DMS79 (cell line): ENCODE measurements at regions not wholly inside any gene's neighbourhood (a gene's known extent, or its start where the extent isn't known, plus 50 kb on each side); places are given as distances from the start of the nearest gene placed in this dataset.

Experiments
- DNase-seq: peaks from one replicate; lab custom pipeline; 2025; lab: John Stamatoyannopoulos, UW

DNA sequence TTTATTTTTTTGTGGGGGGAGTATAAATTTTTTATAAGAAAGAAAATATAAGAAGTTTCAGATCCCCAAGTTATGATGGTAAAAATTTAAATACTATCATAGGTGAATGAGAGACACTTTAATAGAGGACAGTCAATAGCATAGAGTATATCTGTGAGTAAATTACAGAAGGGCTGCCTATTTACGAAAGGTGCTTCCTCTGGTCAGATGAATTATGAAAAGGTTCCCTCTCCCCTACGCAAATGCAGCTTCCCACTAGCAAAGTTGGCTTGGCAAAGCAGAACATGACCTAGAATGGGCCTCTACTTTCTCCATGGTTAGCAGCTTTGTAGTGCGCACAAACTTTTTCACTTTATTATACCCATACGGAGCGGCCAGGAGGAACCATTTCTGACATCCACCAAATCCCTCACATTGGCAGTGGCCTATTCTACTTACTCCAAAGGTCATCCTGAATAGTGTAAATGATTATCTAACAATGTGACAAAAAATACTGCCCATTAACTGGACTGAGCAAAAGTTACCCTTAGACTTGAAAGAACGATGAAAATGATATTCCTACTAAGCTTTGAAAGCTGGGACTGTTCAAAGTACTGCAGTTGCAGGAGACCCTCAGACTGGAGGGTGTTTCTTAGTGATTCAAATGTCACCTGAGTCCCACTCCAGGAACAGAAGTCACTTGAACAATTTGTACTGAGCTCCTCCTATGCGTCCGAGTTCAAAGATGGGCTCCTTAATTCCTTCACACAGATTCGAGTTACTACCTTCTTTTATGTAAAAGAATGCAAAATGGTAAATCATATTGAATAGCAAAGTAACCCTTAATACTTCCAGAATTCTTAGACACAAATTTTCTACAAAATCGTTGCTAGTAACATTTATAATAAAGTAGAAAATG, 148.5 kb downstream of the NOL4 start:
- no peak for DNase-seq

DNA sequence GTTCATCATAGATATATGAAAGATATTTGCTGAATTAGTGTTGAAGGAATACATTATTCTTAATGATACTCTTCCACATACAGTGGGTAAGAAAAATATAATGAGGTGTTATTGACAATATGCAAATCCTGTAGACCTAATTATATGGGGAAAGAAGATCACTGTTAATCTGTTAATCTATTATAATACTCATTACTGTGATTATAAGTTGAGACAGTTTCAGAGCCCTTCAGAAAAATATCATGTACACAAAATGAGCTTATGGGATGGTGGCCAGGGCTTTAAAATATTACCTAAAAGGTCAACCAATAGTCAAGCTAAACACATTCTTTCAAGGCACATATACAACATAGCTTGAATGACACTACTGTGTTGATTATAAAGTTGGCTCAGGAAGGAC, 163.5 kb downstream of the NOL4 start:
- DNase-seq = no peak

DNA sequence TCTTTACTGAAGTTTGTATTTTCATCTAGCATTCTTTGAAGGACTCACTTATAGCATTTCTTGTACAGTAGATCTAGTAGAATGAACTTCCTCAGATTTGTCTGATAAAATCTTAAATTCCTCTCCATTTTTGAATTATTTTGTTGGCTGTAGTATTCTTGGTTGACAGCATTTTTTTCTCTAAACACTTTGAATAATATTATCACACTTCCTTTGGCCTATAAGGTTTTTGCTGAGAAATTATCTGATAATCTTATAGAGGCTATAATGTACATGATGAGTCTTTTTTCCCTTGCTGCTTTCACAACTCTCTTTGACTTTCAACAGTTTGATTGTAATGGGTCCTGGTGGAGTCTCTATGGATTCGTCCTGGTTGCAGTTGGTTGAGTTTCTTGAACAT, 169.5 kb downstream of the NOL4 start:
- DNase-seq = no peak

DNA sequence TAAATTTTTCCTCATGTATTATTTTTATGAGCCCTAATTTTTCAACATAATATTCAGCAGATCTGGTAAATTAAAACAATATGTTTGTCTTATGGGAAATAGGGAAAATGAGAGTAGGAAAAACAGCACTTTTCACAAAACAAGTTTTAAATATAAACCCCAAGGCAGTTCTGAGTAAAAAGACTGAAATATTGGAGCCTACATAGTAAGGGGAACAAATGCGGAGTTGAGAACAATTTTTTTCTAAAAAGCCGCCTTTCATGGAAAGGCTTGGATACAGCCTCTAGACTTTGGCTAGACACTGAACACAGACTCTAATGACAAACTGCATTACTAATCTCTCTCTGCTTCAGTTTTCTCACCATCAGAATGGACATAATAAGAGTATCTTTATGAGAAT, 174.1 kb downstream of the NOL4 start:
- no peak for DNase-seq

DNA sequence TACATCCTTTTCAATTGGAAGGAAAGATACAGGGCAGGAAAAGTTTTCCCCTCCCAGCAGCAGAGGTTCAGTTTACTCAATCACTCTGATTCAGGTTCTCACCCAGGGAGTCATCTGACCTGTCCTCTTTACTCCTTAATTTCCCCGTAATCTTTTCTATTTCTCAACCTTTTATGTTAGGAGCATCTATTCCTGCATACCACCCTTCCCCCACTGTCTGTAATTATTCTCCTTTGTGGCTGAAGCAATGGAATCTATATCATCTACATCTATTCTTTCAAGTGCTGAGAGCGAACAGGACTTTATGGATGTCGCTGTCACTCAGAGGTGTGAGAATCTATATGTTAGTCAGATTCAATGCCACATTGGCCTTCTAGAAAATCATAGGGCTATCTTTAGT, 175.2 kb downstream of the NOL4 start:
- DNase-seq = no peak

DNA sequence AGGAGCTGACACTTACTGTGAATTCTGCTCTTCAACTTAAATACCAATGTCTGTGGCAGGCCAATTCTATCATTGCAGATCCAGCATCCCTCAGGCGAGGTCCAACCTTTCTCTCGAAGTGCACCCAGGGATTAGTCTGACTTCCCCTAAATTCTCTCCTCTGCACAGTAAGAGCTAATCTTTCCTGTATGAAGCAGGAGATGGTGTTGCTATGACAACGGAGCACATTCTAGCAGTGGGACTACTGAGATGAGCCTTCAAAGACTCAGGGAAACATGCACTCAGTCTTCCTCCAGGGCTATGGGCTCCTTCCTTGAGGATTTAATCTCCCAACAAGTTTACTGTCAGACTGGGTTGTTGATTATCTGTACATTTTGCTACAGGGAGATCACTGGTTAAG, 176.3 kb downstream of the NOL4 start:
- no peak for DNase-seq

DNA sequence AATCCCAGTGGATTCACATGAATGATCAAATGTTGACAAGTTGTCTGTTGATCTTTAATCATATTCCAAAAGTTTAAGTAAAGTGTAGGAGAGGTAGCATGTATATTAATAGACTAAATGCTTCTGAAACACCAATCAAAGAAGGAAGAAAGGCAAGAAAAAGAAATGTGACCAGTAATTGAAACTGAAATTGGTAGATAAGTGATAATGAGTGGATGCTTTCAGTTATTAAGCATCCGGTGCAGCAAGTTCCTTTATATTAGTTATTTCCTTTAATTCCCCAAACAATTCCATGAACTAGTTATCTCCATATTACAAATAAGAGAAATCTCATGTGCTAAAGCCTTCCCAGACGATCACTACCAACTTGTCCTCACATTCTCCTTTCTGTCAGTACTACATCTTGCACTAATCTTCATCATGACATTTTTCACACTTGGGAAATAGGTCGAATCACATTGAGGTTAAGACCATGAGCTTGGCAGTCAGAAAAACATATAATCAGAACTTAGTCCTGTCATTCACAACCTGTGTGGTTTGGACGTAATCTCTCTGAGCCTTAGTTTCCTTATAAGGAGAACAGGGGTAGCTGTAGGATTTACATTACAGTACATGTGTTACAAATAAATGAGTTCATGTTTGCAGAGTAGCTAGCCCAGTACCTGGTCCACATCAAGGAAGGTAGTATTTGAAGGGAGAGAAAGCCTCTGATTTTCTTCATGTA, 182.1 kb downstream of the NOL4 start:
- no peak for DNase-seq

DNA sequence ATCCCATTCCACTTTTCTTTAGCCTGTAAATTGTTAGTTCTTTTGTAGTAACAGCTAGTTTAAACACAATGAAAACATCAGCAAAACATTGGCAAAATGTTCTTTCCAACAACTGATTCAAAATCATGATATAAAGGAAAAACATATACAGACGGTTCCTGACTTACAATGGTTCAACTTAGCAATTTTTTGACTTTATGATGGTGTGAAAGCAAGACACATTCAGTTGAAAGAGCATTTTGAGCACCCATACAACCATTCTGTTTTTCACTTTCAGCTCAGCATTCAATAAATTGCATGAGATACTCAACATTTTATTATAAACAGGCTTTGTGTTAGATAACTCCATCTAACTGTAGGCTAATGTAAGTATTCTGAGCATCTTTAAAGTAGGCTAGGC, 185.1 kb downstream of the NOL4 start:
- DNase-seq = no peak

DNA sequence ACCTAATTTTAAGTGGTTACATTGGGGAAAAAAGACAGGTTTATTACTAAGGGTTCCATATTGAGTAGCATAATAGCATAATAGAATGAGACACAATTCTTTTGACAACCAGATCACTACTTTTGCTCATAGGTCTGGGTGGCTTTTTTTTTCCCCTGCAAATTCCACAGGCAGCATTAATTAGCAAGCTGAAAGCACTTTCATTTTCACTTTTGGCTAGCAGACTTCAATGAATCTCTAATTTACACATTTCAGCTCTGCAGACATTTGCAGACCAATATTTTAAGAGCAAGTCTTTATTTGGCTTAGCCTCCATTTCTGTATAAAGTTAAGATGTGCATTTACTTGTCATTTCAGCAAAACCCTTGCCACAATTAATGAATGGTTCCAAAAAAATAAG, 185.5 kb downstream of the NOL4 start:
- DNase-seq = no peak

DNA sequence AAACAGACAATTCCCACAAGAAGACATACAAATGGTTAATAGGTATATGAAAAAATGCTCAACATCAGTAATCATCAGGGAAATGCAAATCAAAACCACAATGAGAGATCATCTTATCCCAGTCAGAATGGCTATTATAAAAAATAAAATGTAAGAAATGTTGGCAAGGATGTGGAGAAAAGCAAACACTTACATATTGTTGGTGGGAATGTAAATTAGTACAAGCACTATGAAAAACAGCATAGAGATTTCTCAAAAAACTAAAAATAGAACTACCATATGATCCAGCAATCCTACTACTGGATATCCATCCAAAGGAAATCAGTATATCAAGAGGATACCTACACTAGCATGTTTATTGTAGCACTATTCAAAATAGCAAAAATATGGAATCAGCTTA, 186.6 kb downstream of the NOL4 start:
- DNase-seq = no peak

DNA sequence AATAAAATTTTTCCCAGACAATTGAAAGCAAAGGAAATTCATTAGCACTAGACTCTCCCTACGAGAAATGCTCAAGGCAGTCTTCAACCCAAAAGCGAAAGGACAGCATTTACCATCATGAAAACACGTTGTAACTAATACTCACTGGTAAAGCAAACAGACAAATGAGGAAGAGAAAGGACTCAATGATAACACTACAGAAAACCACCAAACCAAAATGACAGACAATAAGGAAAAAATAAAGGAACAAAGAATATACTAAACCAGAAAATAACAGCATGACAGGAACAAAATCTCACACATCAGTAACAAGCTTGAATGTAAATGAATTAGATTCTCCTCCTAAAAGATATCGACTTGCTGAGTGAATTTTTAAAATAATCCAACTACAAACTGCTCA, 190.7 kb downstream of the NOL4 start:
- DNase-seq = no peak

DNA sequence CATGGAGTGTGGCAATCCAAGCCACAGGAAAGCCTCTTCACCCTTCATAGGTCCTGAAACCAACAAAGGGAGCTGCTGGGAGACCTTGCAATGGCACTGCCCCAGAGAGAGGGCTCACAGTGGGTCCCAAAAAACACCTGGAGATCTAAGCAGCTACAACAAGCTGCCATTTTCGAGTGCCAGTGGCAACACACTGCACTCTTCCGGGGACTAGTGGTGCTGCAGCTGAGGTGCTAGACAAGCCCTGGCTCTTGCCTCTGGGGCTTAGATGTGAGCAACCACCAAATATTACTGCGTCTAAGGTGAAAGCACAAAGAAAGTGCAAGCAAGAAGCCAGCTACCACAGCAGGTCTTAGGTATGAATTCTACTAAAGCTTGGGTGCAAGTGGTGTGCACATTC, 192.9 kb downstream of the NOL4 start:
- DNase-seq = no peak

DNA sequence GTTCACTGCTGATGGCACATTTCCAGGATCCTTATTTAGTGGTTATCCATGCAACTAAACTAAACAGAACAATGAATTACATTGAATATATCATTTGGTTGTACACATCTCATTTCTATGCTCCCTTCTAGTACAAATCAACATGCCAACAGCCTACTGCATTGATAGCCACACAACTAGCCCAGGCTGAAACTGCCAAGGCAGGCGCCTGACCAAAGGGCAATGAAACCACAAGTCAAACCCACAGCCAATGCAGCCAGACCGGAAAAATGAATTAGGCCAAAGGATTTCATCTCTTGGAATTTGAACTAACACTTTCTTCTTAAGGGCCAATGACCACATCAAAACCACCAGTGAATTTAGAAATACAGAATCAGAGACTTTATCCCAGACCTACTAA, 196.4 kb downstream of the NOL4 start:
- DNase-seq = no peak

DNA sequence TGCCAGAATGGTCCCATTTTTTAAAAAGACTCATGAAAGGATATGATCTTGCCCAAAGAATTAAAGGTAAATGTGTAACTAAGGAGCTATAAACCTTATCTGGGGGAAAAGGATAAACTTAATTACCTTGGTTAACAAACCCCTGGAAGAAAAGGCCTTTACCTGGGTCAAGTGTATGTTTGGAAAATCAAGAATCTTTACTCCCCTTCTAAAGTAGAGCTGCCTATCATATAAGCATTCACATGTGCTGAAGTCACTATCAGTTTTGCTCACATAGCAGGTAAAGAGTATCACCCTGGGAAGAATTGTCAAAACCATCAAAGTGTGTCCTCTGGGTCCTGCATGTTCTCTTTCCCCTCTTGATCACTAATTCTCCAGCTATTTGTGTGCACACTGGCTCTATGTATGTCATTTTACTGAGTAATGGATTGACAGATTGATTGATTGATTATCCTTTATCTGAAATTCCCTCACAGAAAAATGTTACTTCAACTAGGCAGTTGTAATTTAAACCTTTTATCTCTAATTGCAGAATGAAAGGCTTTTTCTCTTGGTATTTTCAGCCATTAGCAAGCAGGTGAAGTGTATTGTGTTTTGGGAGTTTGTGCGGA, 199.4 kb downstream of the NOL4 start:
- no peak for DNase-seq

DNA sequence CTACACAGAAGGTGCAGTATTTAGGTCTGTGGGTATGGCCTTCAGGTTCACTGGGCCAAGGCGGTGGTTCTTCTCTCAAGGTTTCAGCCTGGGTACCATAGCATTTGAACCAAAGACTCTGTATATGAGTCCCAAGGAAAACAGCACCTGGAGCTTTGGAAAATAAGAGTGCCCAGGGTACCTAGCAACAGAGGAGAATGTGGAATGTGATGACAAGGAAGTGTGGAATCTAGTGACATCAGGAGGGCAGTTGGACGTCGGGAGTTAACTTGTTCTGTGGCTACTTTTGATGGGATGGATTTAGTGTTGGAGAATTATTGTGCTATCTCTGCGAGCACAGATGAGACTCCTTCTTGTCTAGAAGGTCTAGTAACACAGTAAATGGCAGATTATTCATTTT, 201.2 kb downstream of the NOL4 start:
- DNase-seq = no peak

DNA sequence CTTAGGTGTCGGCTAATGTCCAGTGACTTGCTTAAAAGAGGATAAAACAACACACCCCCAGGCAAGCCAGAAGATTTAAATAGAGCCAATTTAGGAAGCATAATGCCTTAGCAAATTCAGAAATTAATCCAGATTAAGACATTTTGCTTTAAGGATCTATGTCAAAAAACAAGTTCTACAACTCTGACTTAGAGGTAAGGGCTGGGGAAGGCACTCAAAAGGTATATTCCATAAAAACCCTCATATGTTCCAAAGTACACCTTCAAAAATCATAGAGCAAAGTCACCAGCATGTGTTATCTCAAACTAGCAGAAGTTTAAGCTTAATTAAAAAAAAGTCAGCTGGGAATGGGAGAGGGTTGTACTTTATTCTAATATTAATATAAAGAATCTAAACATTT, 206.4 kb downstream of the NOL4 start:
- DNase-seq = no peak

DNA sequence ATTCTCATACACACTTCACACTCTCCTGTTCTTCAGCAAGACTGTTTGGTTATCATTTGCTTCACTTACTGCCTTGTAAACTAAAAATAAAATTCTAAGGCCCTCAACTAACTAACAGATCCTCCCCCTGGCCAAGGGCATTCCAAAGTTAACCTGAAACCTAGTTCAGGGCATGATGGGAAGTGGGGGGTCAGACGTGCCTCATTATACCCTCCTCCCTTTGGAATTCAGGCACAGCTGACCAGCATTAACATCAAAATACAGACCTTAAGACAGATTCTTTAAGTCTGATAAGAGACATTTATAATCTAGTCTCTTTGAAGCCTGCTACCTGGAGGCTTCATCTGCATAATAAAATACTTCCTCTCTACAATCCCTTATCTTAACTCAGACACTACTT, 221.0 kb downstream of the NOL4 start:
- no peak for DNase-seq

DNA sequence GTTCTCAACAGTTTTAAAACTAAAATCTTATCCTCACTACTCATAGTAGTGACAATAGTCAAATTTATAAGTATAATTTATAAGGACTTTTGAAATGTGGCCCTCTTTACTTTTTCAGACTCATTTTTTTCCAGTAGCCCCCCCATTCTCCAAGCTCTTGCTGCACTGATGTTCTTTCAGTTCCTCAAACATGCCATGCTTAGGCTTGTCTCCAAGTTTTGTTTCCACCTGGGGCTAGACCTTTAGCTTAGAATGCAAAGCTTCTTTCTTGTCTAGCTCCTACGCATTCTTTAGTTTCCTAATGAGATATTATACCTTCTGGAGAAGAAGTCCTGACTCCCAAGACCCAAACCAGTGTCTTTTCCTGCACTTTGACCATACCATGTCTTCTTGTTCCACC, 222.6 kb downstream of the NOL4 start:
- no peak for DNase-seq

DNA sequence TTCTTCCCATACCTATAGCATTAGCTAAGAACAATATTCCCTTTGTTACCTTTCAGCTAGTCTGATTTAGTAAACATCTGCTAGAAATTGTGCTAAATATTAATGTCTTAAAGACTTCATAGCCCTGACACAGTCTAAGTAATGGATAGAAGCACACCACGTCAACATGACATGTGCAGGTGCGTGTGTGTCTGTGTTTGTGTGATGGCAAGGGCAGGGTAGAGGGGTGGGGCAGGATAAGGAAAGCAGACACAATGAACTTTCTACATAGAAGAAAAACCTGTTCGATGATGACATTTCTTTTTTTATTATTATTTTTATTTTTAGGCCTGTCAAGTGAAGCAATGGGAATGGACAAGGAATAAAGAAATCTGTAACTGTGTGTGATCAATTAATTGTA, 223.3 kb downstream of the NOL4 start:
- DNase-seq = no peak

DNA sequence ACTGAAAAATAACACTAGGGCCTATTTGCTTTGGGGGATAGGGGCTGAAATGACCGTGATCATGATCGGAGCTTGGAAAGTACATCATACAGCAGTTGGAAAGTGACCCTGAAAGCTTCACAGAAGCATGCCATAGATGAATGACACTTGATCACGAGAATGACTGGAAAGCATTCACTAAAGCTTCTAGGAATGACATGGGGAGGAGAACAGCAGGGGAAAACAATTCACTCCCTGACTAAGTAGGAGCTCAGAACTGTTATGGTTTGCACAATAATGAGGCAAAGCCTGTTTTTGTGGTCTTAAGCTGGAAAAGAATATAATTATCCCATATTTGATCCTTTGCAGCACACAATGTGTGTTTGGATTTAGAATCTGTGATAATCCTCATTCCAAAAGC, 237.5 kb downstream of the NOL4 start:
- no peak for DNase-seq

DNA sequence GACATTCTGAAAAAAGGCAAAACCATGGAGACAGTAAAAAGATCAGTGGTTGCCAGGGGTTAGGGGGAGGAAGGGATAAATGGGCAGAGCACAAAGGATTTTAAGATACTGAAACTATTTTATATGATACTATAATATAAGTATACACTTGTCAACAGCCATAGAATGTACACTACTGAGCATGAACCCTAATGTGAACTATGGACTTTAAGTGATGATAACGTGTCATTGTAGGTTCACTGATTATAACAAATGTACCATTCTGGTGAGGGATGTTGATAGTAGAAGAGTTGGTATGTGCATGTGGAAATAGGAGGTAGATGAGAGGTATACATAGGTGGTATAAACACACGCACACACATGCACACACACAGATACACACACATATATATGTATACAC, 241.6 kb downstream of the NOL4 start:
- no peak for DNase-seq

DNA sequence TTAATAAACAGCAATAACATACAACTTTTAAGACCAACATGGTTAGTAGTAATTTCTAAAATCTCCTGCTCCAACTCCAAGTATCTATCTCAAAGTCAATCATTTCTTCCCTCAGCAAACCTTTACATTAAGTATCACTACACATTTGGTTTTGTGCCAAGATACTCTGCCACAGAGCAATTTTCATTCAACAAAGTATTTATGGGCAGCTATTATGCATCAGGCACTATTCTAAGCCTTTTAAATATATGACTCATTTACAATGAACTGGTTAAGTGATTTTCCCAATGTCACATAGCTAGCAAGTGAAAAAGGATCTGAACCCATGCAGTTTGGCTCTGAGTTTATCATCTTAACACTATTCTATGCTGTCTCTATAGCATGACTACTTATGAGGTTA, 264.3 kb downstream of the NOL4 start:
- no peak for DNase-seq

DNA sequence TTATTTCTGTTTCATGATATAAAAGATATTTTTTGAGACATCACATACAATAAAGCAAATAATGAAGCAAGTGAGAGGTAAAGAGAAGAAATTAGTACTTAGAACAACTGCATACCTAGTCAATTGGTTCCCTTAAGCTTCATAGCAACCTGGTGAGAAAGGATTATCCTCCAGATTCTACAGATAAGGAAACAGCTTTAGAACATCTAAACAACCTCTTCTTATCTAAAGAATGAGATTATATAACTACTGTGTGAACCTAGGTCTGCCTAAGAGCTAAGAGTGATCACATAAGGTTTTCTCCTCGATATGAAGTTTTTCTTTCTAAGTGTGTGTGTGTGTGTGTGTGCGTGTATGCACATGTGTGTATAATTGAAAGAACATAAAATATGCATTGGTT, 265.1 kb downstream of the NOL4 start:
- DNase-seq = no peak
